Superior temporal gyrus (tissue), 1 donor: ENCODE measurements at regions not wholly inside any gene's neighbourhood (a gene's known extent, or its start where the extent isn't known, plus 50 kb on each side); places are given as distances from the start of the nearest gene placed in this dataset.
"Not testable (repeated sequence)": the region's sequence is repeated elsewhere in the genome, so short reads cannot be mapped to it uniquely, and the experiment has no call there.

Experiments used
- DNase-seq: peaks from one replicate; pipeline ENCODE4 v3.0.0-alpha.2; 2016; ENCODE audit errors: extremely low spot score

DNA sequence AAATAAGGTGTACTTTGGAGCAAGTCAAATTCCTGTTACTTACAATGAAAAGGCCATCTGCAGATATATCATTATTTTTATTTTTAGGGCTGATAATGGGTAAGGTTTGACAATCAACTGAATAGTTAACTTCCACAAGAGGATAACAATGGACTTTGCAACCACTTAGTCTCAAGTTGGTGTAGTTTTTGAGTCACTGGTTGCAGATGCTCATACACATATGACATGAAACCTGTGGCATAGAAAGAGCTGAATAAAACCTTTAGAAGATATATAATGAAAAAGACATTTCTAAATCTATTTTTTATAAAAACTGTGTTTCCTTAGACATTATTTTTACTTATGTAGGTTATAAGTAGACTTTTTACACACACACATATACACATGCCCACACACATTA lies 2110.9 kb downstream of the PCDH7 start:
- DNase-seq = no peak

DNA sequence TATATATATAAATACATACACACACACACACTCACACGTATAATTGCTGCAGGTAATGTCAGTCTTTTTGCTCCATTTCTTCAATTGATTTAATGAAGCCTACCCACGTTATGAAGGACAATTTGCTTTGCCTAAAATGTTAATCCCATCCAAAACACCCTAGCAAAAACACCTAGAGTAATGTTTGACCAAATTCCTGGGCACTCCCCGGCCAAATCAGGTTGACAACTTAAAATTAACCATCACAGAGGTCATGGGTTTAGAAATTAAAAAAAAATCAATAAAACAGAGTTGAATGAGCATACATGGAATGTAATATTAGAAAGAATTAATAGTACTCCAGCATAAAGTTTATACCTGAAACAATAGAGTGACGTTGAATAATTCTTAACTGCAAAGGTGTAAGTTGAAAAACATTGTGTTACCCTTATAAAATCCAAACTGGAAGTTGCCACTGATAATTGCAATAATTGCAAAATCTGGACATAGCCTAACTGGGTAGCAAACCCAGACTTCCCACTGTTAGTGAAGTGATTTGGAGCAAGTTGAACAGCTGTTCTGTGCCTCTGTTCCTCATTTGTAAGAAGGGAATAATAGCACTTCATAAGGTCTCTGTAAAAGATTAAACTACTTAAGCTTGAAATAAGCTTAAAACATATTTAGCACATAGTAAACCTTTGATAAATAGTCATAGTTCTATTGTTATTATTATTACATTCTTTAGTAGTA lies 2120.5 kb downstream of the PCDH7 start:
- DNase-seq = no peak

DNA sequence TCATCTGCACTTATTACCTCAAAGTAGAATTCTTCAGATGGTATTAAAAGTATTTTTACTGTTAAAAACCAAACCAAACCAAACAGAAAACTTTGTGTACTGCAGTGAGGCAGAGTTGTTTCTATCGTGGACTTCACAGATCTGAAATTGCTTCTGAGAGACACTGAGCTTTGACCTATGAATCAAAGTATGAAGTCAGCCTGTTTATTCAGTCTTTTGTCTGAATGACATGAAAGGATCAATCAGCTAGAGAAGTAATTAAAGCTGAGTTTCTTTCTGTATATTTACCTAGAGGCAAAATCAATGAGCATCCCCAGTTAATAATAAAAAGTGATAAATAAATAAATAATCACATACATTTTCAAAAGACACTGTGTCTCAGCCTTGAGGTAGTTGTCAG lies 2121.0 kb downstream of the PCDH7 start:
- no peak for DNase-seq

DNA sequence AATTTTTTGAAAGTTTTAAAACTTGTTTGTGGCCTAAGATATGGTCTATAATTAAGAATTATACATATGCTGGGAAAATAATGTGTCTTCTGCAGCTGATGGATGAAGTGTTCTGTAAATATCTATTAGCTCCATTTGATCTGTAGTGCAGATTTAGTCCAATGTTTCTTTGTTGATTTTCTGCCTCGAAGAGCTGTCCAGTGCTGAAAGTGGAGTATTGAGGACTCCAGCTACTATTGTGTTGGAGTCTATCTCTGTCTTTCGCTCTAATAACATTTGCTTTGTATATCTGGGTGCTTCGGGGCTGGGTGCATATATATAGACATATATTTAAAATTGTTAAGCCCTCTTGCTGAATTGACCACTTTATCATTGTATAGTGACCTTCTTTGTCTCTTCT lies 2127.3 kb downstream of the PCDH7 start:
- DNase-seq = no peak

DNA sequence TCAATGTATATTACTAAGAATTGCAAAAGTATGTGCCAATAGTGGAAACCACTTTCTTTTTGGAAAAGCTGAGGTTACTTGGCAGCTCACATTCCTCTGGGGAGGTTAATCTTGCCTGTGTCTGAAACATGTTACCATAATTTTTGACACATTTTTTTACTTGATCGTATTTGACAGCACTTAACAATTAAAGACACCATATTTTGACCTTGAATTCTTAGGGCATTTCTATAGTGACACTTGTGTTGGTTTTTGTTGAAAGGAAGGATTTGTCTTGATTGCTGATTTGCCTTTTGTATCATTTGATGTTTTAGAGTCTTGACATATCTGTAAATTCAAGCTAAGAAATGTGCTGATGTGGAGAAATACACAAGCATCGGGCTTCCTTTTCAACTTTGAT lies 2135.5 kb downstream of the PCDH7 start:
- DNase-seq = no peak

DNA sequence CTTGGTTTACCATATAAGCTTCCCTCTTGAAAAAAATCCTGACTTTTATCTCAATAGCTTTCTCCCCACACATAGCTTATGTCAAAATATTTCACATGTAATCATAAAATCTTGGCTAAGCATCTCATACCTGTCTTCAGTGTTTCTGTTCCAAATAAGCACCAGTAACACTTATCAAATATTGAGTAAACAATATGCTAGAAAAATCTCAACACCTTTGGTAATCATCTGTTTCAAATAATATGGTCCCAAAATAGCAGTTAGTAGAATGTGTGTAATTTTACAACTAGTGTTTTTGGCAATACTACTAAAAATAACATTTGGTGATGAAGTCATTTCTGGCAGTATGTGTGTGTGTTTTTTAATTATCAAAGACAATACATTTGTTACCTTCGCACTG lies 2138.2 kb downstream of the PCDH7 start:
- no peak for DNase-seq

DNA sequence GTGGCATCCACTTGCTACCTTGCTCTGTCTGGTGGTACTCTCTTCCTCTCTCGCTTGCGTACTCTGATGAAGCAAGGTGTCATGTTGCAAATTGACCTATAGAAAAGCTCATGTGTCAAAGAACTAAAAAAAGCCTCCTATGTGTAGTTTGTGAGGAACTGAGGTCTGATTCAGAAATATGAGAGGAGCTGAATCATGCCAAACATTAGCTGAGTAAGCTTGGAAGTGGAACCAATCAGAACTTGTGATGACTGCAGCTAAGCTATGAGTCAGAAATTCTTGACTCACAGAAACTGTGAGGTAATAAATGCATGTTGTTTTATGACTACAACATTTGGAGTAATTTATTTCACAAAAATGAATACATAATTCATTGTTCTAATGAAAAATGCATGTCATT lies 2138.8 kb downstream of the PCDH7 start:
- no peak for DNase-seq

DNA sequence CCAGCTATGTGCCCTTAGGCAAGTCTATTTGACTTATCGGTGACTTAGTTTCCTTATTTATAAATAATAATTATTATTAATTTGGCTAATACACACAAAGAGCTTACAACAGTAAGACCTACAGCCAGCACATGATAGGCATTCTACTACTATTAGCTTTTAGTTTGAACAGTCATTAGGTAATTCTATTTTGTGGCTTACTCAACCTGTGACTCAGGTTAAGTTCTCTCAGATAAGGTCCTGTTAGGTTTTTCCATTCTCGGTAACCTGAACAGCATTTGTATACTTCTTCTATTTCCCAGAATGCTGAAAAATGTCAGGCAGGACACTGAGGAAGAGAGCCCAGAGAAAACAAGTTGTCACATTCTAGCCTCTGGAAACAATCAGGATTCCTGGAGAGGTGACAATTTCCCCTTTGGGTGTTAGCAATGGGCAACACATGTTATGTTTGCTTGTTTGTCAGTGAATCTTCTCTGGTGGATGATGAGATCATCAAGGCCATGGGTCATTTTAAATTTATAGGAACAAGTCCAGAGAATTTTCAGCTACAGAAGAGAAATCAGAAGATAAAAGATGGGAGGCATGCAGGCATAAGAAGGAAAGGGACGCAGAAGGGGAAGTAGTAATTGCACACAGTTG lies 2144.7 kb downstream of the PCDH7 start:
- DNase-seq = no peak

DNA sequence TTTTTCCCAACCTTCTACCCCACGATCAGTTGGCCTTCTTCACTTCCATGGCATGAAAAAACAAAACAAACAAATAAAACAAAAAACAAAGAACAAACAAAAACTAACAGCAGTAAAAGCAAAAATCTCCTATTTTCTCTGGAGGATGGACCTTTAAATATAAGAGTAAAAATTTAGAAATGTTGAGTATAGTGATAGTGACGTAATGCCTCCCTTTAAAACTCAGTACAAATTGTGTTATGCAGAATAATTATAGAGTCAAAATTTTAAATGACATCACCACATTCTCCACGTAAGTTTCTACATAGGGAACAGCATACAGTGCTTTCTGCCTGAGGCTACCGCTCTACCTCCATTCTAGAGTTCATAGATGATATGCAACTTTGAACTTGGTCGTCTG lies 2156.4 kb downstream of the PCDH7 start:
- DNase-seq = no peak

DNA sequence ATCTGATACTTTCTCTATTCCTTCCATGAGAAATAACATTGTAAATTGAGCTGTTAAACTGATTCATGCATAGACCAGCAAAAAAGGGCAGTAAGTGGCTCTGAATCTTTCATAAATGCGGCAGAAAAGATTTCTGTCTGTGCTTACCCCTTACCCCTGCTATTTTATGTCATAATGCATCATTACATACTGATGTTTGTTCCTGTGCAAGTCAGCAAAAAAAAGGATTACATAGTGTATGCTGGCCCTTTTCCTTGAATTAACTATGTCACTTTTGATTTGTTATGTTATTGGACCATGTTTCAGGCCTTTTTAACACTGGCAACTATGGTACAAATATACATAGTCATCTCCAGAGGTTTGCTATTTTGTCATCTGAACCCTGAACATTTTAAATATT lies 2159.7 kb downstream of the PCDH7 start:
- DNase-seq = no peak

DNA sequence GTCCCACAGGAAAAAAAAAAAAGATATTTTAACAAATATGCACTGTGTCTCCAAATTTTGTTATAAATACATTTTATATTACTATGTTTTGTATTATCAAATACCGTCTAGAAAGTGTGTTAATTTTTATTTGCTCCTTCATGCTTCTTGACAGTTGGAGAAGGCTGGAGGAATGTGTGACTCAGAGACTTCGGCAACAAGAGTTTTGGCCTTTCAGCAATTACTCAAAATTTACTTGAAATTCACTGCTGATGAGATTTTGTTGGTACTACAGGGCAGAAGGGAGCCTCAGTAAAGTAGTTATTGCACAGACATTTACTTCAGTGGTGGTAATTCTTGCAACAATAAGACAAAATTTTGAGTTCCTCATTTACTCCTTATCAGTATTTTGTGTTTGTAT lies 2164.0 kb downstream of the PCDH7 start:
- DNase-seq = no peak

DNA sequence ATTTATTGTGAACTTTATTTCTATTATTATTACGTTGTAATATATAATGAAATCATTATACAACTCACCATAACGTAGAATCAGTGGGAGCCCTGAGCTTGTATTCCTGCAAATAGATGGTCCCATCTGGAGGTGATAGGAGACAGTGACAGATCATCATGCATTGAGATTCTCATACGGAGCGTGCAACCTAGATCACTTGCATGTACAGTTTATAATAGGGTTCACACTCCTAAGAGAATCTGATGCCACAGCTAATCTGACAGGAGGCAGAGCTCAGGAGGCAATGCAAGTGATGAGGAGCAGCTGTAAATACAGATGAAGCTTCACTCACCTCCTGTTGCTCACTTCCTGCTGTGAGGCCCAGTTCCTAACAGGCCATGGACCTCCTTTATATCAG lies 2170.2 kb downstream of the PCDH7 start:
- DNase-seq = no peak

DNA sequence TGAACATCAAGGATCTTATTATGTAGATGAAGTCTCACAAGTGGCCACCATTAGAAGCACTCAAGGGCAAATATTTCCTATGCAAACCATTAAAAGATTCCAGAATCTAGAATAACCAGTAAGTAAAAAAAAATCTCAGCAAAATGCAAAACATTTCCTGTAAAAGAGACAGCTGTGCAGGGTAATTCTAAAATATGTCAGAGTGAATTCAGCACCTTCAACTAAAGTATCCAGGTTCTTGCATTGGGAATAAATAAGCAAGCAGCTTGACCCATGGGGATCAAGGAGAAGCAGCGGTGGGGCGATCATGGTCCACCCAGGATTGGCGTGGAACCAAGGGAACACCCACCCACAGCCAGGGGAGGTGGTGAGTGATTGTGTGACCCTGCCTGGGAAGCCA lies 2188.9 kb downstream of the PCDH7 start:
- no peak for DNase-seq

DNA sequence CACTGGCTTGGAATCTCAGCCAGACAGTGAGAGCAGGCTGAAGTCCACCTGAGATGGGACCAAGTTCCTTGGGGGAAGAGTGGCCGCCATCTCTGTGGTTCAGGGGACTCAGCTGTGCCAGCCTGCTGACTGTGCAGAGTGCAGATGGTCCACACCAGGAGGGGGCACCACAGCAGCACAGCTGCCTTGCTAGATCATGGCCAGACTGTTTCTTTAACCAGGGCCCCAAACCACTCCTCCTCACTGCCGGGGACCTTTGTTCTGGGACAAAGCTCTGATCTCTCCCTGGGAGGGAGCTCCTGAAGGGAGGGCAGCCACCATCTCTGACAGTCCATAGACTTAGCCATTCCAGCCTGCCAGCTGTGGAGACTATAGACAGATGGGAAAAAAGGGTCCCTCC lies 2189.6 kb downstream of the PCDH7 start:
- DNase-seq = no peak

DNA sequence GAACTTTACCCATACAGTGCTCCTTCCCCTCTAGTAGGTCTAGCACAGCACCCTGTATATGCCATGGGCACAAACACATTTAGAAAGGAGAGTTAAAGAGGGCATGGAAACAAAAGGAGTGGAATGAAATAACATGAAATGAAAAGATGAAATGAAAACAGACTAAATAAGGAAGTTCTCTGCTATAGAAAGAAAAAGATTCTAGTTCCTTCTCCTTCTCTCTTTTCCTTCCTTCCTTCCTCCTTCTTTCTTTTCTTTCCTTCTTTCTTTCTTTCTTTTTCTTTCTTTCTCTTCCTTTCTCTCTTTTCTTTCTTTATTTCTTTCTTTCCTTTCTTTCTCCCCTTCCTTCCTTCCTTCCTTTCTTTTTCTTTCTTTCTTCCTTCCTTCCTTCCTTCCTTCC lies 2197.4 kb downstream of the PCDH7 start:
- DNase-seq = no peak

DNA sequence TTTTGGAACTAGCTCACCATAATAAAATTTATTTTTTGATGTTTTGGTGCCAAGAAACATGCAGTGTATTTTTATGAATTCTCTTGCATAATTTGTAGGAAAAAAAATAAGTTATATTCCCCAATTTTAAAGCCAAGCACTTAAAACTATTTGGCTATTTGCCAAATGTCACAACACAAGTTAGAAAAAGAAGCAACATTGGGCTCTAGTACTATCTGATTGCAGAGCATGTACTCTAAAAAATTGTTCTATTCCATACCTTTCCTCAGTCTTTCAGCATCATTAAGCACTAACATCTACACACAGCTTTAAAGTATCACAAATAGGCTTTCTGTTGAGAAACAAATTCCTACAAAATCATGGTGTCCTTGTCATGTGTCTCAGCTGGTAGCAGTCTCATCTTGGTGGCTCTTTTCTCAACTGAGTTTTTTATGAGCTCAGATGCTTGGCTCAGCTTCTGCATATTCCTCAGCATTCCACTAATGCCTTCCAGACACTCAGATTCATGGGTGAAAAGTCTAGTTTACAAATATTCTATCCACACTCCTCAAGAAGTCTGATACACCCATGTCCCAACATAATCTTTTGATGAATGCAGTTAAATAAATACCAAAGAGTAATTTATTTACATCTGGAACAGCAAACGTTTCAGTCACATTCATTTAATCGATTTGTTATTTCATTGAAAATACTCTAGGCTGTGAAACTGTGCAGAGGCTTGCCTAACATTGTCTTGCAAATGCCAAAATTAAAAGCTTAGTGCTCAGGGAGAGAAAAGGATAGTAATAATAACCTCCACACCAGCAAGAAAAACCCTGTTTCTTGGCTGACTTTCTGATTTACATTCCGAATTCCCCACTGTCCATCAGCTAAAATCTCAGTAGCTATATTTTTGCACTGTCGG lies 2209.9 kb downstream of the PCDH7 start:
- DNase-seq = no peak

DNA sequence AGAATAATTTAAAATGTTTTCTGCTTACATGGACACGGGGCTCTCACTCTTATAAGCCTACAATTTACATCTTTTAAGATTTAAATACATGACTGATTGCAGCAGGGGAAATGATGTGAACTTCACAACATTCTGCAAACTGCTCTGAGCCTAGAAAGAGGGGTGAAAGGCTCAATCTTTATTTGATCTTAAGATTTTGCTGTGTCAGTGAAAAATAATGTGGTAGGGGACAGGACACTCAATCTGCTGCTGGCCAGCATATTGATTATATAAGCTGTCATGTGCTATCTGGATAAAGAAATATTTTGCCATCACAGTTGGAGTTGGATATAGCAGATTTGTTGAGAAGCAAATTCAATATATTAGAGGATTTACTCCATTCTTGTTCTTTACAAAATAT lies 2210.5 kb downstream of the PCDH7 start:
- no peak for DNase-seq

DNA sequence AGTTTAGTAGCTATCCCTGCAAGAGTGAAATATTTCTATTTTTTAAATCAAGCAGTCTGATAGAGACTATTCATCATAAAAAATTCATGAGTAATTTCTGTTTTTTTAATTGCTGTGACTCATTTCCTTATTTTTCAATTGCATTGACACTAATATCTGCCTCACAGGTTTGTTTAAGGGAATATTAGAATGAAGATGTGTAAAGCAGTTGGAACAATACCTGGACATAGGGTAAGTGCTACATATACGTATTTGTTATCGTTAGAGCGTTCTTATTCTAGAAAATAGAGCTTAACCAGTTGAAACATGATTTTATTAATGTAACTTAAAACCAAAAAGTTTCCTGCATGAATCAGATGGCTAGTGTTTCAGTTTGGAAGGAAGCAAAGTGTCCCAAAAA lies 2211.3 kb downstream of the PCDH7 start:
- no peak for DNase-seq

DNA sequence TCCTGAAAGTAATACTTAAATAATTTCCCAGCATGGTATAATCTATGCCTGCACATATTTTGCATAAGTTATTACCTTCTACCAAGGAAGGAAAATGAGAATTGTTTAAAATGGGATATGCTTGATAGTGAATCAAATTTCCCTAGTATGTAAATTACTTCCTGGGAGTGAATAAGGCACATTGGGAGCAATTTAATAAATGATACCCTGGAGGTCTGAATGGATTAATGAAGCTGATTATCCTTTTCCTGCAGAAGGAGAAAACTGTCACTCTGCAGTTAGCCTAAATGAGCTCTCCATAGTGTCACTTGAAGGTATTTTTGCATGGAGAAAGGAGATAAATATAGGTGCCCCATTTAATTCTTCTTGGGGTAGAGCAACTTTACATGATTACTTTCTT lies 2212.0 kb downstream of the PCDH7 start:
- DNase-seq = no peak

DNA sequence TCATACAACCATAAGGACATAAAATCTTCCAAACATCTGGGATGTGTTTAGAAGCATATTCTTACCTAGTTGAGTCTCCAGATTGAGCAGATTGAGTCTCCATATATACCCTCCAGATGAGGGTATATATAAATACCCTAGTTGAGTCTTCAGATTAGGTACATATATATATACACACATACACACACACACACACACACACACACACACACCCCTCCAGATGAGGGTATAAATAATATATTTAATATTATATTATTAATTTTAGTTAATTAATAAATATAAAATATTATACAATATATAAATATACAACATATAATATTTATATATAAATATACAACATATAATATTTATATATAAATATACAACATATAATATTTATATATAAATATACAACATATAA lies 2219.1 kb downstream of the PCDH7 start:
- not testable (repeated sequence) for DNase-seq

DNA sequence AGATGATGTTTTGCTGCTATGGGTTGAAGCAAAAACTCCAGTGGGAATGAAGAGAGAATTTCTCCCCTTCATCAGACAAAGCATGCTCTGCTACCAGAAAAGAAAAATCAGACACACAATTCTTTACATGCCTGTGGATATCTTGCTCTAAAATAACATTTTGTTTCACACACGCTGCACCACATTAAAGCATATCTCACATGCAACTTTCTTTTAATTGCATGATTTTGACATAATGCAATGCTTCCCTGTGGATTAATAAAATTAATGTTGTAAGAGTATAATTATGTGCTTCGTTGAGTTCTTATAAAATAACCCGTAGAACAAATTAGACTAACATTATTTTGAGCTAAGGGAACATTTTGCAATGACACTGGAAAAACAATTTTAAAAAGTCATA lies 2230.7 kb downstream of the PCDH7 start:
- no peak for DNase-seq

DNA sequence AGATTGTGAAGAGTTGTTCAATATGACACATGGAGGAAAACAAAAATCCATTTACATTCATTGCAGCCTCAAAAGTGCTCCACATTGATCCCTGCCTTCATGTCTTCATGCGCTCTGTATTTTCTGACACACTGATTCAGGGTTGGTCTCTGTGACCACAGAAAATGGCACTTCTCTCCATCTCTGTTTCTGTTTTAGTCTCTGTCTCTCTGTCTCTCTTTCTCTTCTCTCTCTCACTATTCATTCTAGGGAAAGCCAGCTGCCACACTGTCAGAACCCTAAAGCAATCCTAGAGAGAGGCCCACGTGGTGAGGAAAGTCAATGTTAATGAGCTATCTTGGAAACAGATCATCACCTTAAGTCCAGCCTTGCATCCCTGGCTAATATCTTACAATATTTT lies 2238.4 kb downstream of the PCDH7 start:
- no peak for DNase-seq

DNA sequence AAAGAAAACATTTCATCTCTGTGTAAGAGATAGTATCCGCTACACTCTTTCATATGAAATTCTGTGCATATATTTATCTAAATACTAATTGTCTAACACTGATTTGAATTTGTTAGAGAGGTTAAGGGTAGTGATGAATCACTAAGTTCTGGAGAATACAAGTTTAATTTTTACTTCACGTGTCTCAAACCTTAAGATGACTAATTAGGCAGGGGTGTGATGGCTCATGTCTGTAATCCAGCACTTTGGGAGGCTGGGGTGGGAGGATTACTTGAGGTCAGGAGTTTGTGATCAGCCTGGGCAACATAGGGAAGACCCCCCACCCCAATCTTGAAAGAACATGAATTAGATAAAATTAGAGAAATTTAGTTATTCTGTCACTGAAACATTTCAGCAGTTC lies 2241.9 kb downstream of the PCDH7 start:
- DNase-seq = no peak
